G401 (cell line): ENCODE measurements at regions not wholly inside any gene's neighbourhood (a gene's known extent, or its start where the extent isn't known, plus 50 kb on each side); places are given as distances from the start of the nearest gene placed in this dataset.

Source experiments
- DNase-seq: peaks from one replicate; pipeline ENCODE4 v3.0.0-alpha.2; 2015; ENCODE audit warnings: low spot score
- in situ Hi-C: cut with HindIII; loops from 2 replicates; pipeline ENCODE4 v1.10.0; 2016; ENCODE audit warnings: low sequenced_read_pairs, mixed read lengths

- DNase-seq: no peak
- in situ Hi-C loops: no loop called here
Measured at GRCh38 chr13:59603646-59604045, 560.1 kb downstream of the DIAPH3 start.

- in situ Hi-C loops: no loop called here
- no peak for DNase-seq
Measured at GRCh38 chr13:59607172-59607571, 556.6 kb downstream of the DIAPH3 start.

- in situ Hi-C loops: no loop called here
Measured at GRCh38 chr13:59607780-59608233, 555.9 kb downstream of the DIAPH3 start.

GRCh38 chr13:59609421-59609820 is 554.3 kb downstream of the DIAPH3 start:
- no peak for DNase-seq
- in situ Hi-C loops: no loop called here

More at GRCh38 chr13:59607780-59608233, 555.9 kb downstream of the DIAPH3 start:
- DNase-seq: no peak
